Kidney (tissue), 13 donors: ENCODE measurements at regions not wholly inside any gene's neighbourhood (a gene's known extent, or its start where the extent isn't known, plus 50 kb on each side); places are given as distances from the start of the nearest gene placed in this dataset.

Experiments
- DNase-seq, 5 donors: peaks; one replicate each; pipeline ENCODE4 v3.0.0-alpha.2; 2013 to 2020
- FAIRE-seq: peaks from 2 replicates; lab custom pipeline; 2012; peaks lifted over from hg19 to GRCh38; lab: Jason Lieb, UNC
- H3K27ac ChIP-seq, 2 donors: one replicate each; pipeline ENCODE4 v1.7.0; 2013; ENCODE audit warnings: low read depth in 2 of 2, low read length in 2 of 2, inconsistent platforms in 1 of 2
- H3K27me3 ChIP-seq: one replicate; pipeline ENCODE4 v1.7.1; 2013; ENCODE audit warnings: low read length, inconsistent platforms; ENCODE audit not compliant: control insufficient read depth, insufficient read depth
- H3K36me3 ChIP-seq, 3 donors: one replicate each; pipeline versions ENCODE4 v1.7.0 to v1.7.1; 2013; ENCODE audit warnings: low read length in 3 of 3, control low read depth in 1 of 3, inconsistent platforms in 1 of 3; ENCODE audit not compliant: insufficient read depth in 3 of 3, control insufficient read depth in 2 of 3
- H3K4me1 ChIP-seq, 3 donors: one replicate each; pipeline versions ENCODE4 v1.7.0 to v1.7.1; 2013; ENCODE audit warnings: low read length in 3 of 3, inconsistent platforms in 1 of 3, low read depth in 1 of 3; ENCODE audit not compliant: control insufficient read depth in 2 of 3, insufficient read depth in 2 of 3
- H3K4me3 ChIP-seq, 3 donors: one replicate each; pipeline versions ENCODE4 v1.7.0 to v1.8.1; 2013; ENCODE audit warnings: low read length in 3 of 3, control low read depth in 1 of 3, inconsistent platforms in 1 of 3
- H3K9ac ChIP-seq, 3 donors: one replicate each; pipeline versions ENCODE4 v1.7.0 to v1.7.1; 2013; ENCODE audit warnings: low read length in 3 of 3, control low read depth in 1 of 3, inconsistent platforms in 1 of 3
- H3K9me3 ChIP-seq, 3 donors: one replicate each; pipeline versions ENCODE4 v1.7.0 to v1.7.1; 2013; ENCODE audit warnings: low read length in 3 of 3, control low read depth in 1 of 3, inconsistent platforms in 1 of 3; ENCODE audit not compliant: control insufficient read depth in 2 of 3, insufficient read depth in 1 of 3
- CTCF ChIP-seq: IDR thresholded peaks from 3 replicates; pipeline ENCODE4 v1.5.1; 2012; ENCODE audit warnings: mild to moderate bottlenecking, moderate library complexity, borderline replicate concordance; ENCODE audit not compliant: insufficient read depth; ENCODE audit errors: extremely low read depth
- intact Hi-C: fragments of 100-400 bp; cut with DNase I; formaldehyde crosslinking; loops from one replicate; pipeline ENCODE4 v1.11.1; 2022
- donor health status: control.
- donor health status: control.
- donor health status: control.
- donor health status: control.
- donor health status: control.
- donor health status: DM: yes; HTN: yes; CAD: no.
- donor health status: Normal renal cell carcinoma (clear cell type).

DNA sequence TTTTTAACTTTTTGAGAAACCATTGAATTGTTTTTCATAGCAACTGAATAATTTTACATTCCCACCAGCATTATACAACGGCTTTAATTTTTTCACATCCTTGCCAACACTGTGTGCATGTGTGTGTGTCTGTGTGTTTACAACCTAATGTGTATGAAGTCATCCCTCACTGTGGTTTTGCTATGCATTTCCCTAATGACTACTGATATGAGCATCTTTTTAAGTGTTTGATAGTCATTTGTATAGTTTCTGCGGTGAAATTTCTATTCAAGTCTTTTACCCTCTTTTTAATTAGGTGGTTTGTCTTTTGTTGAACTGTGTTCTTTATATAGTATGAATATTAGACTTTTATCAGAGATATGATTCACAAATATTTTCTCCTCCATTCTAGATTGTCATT lies 263.1 kb upstream of the COX7C start:
- Histone ChIP-seq H3K4me3 (no peak overlapping the region), H3K27me3 (no peaks in the 10 kb centered on the region), H3K9ac (no peak overlapping the region), H3K4me1 (no peaks in the 10 kb centered on the region), H3K36me3 (no peaks in the 10 kb centered on the region), H3K27ac (no peak overlapping the region), H3K9me3 (no peaks in the 10 kb centered on the region)
- intact Hi-C loops: no loop called here
- no peak for TF ChIP-seq CTCF
- no peak for DNase-seq
- no peak for FAIRE-seq

DNA sequence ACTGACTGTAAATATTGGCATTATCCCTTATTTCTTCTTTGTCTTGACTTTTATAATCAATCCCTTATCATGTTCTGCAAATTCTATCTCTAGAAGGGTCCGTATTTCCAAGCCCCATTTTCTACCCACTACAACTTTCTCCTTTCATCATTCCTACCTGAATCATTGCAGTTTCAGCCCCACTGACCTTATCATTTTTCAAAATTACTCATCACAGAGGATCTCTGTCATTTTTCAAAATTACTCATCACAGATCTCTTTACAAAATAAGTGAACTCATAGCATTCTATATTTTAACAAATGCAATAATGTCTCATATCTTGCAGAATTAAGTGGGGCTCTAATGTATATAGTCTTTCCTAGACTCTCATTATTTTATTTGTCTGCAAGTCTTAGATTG lies 256.9 kb upstream of the COX7C start:
- DNase-seq (no peak), FAIRE-seq (no peak)
- Histone ChIP-seq H3K9ac (no peak overlapping the region), H3K36me3 (no peaks in the 10 kb centered on the region), H3K27ac (no peak overlapping the region), H3K4me1 (no peaks in the 10 kb centered on the region), H3K4me3 (no peak overlapping the region), H3K27me3 (no peaks in the 10 kb centered on the region), H3K9me3 (no peaks in the 10 kb centered on the region)
- no peak for TF ChIP-seq CTCF
- intact Hi-C loops: no loop called here

GRCh38 chr5:86371061-86371460 lies 246.7 kb upstream of the COX7C start:
- Histone ChIP-seq H3K4me1 (no peaks in the 10 kb centered on the region), H3K9ac (no peak overlapping the region), H3K27ac (no peak overlapping the region), H3K27me3 (no peaks in the 10 kb centered on the region), H3K9me3 (no peaks in the 10 kb centered on the region), H3K36me3 (no peaks in the 10 kb centered on the region), H3K4me3 (no peak overlapping the region)
- intact Hi-C loops: no loop called here
- FAIRE-seq: no peak
- no peak for DNase-seq
- TF ChIP-seq CTCF: no peak

GRCh38 chr5:86374611-86375010 lies 243.1 kb upstream of the COX7C start:
- no peak overlapping the region for H3K27ac ChIP-seq
- no peak for DNase-seq
- H3K4me3 ChIP-seq: no peak overlapping the region
- H3K36me3 ChIP-seq: no peaks in the 10 kb centered on the region
- intact Hi-C loops: no loop called here
- FAIRE-seq: no peak
- no peak for TF ChIP-seq CTCF
- H3K9me3 ChIP-seq: no peaks in the 10 kb centered on the region
- no peaks in the 10 kb centered on the region for H3K4me1 ChIP-seq
- no peaks in the 10 kb centered on the region for H3K27me3 ChIP-seq
- no peak overlapping the region for H3K9ac ChIP-seq
